HG03432 (cell line): ENCODE measurements at regions not wholly inside any gene's neighbourhood (a gene's known extent, or its start where the extent isn't known, plus 50 kb on each side); places are given as distances from the start of the nearest gene placed in this dataset.
"Not testable (repeated sequence)": the region's sequence is repeated elsewhere in the genome, so short reads cannot be mapped to it uniquely, and the experiment has no call there.

Experiments used
- ATAC-seq: cut with Tn5 transposase; IDR thresholded peaks from one replicate; pipeline ENCODE4 v1.9.1; 2021; ENCODE audit warnings: mild to moderate bottlenecking, moderate library complexity; ENCODE audit not compliant: unreplicated experiment

DNA sequence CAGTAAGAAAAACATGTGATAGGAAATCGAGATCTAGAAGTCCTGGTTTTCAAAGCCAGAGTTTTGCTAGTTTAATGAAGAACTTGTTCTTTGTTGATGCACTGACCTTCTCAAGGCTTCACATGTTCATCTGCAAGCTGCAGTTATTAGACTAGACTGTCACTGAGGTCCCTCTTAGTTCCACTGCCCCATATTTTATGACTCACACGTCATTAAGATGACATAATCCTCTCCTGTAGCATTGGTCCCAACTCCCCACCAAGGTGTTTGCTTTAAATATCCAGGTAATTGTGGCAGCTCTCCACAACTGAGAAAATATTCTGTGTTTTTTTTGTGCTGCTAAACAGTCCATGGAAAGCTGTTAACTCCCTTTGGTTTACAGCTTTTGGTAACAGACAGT is 149.7 kb downstream of the MREG start:
- ATAC-seq: no peak

DNA sequence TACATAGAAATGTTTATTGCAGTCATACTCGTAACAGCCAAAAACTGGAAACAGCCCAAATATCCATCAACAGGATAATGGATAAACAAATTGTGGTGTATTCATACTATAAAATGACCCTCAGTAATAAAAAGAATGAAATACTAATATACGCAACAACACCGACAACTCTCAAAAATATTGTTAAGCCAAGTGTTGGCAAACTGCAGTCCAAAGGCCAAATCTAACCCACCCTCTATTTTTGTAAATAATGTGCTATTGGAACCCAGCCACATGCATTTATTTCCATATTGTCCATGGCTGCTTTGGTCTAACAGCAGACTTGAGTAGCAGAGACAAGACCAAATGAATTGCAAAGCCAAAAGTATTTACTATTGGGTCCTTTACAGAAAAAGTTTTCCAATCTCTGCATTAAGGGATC is 151.0 kb downstream of the MREG start:
- ATAC-seq: no peak

DNA sequence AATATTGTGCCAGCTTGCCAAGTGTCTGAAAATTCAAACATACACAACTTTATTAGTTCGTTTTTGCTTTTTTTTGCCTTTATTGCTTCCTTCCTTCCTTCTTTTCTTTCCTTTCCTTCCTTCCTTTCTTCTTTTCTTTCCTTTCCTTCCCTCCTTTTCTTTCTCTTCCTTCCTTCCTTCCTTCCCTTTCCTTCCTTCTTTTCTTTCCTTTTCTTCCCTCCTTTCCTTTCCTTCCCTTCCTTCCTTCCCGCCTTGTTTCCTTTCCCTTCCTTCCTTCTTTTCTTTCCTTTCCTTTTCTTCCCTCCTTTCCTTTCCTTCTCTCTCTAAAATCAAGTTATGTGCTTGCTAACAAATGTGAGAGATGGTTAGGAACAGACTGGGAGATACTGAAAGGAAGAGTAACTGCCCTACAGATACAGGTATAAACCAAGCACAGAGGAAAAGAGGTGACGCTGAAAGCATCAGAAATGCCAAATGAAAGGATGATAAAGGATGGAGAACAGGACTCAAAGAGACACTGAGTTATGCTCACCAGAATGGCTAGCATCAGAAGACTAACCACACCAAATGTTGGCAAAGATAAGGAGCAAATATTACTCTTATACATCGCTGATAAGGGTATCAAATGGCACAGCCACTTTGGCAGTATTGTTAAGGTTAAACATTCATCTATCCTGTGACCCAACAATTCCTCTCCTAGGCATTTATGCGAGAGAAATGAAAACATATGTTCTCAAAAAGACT is 151.6 kb downstream of the MREG start:
- ATAC-seq: no peak

DNA sequence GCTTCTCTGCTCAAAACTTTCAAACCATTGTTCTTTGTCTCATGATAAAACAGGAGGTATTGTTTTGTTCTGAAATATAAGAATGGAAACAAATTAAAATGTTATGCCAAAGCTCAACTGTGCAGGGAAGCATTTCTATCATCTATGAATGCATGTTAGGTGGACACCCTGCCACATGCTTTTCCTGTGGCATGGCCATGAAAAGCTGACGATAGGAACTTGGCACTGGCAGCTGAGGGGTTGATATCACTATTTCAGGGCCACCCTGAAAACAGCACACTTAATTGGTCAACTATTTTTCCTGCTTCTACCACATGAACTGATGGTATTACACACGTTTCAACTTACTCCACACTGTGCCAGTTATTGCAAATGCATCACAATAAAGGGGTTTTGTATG is 157.3 kb downstream of the MREG start:
- no peak for ATAC-seq

DNA sequence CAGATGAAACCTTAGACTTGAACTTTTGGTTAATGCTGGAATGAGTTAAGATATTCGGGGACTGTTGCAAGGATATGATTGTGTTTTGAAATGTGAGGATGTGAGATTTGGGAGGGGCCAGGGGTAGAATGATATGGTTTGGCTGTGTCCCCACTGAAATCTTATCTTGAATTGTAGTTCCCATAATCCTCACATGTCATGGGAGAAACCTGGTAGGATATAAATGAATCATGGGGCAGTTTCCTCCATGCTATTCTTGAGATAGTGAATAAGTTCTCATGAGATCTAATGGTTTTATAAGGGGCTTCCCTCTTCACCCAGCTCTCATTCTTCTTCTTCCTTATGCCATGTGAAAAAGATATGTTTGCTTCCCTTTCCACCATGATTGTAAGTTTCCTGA is 158.0 kb downstream of the MREG start:
- not testable (repeated sequence) for ATAC-seq

DNA sequence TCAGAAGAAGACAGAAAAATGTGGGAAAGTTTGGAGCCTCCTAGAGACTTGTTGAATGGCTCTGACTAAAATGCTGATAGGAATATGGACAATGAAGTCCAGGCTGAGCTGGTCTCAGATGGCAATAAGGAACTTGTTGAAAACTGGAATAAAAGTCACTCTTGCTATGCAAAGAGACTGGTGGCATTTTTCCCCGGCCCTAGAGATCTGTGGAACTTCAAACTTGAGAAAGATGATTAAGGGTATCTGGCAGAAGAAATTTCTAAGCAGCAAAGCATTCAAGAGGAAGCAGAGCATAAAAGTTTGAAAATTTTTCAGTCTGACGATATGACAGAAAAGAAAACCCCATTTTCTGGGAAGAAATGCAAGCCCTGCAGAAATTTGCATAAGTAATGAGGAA is 159.3 kb downstream of the MREG start:
- ATAC-seq: no peak

DNA sequence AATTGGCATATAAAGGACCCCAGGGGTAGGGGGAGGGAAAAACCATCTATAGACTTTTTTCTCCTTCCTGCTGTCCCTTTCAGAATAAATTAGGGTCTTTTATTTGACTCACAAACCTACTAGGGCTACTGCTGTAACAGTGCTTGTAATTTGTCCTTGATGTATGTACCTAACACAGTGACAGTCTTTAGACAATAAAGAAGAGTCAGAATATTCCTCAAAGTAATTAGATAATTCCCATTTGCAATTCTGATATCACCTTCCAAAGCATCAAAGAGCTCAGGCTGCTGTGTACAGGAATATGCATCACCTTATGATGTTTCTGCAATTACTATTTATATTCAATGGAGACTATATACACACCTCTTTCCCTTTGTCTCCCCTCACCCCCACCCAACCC is 161.7 kb downstream of the MREG start:
- ATAC-seq: no peak

DNA sequence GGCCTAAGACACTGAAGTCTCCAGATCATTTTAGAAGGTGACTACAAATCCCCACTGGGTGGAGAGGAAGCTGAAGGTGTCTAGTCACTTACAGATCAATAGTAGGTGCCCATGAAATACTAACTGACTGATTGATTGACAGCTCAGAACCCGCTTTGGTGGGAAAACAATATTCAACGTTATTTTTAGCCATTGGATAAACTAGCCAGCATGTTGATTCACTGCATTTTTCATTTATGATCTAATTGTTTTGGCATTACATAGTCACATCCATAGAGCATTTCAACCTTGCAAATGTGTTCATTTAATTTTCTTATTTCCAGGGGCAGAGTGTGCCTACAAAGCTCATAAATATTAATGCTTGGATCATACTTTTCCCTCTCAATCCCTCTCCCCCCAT is 162.3 kb downstream of the MREG start:
- ATAC-seq: no peak

DNA sequence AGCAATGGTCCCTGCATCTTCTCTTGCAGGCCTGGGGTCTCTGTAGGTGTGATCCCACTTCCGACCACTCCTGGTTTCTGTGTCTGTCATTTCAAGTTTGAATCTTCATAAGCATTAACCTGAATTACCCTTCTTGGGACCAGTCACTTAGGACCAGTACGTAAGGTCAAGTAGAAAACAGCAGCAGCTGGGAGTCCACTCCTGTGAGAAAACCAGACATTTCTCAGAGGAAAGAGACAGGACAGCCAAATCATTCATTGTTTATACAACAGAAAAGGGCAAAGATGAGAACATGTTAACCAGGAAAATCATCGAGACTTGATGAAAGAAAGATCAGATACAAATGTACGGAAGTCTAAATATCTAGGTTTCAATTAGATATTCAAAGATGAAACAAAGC is 163.0 kb downstream of the MREG start:
- no peak for ATAC-seq

DNA sequence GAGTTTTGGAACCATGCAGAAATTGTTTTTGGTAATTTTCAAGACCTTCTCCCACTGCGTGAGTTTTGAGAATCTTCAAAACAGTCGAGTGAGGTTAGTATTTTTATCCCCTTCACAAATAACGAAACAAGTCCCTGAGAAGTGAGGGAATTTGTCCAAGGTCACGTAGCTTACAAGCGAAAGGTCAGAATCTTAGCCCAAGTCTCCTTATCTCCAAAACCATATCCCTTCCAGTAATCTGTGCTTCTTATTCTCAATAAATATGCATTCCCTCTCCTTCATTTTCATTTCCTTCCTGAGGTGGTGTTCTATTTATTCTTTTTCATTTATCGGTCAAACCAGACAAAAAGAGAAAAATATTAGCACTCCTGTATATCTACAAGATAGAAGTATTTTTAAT is 163.6 kb downstream of the MREG start:
- no peak for ATAC-seq

DNA sequence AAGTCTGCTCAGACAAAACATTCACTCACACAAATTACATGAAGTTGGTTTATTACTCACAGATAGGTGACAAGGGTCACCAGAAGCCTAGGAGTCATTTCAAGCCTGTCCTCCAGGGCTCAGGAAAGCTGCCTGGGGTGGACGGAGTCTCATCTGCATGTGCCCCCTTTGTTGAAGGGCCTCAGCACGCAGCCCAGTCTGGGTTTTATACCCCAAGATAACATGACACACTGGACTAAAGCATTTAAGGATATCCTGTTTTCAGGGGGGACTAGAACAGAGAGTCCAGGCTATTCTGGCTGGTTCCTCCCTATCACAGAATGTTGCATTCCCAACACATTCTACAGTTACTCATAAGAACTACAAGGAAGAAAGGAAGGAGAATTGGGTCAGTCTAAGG is 164.7 kb downstream of the MREG start:
- no peak for ATAC-seq

DNA sequence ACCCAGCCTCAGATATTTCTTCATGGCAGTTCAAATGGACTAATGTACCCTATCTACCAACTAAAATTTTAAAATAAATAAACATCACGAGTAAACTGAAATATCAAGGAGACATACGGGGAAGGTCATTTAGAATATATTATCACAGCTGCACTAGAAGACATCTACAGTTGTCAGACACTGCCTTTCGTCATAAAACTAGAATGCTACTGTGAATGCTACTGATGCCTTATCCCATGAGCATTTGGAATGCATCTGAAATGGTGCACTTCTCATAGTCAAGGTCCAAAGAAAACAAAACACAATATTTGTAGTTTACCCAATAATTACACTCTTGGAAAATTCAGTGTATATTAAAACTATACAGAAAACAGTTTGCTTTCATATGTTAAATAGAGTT is 165.2 kb downstream of the MREG start:
- no peak for ATAC-seq

DNA sequence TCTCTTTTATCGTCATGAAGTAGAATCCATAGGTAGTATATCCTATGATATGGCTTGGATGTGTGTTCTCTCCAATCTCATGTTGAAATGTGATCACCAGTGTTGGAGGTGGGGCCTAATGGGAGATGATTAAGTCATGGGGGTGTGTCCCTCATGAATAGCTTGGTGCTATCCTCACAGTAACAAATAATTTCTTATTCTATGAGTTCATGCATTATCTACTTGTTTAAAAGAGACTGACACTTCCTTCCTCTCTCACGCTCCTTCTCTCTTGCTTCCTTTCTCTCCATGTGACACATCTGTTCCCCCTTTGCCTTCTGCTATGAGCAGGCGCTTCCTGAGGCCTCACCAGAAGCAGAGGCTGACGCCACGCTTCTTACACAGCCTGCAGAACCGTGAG is 165.6 kb downstream of the MREG start:
- ATAC-seq: no peak

DNA sequence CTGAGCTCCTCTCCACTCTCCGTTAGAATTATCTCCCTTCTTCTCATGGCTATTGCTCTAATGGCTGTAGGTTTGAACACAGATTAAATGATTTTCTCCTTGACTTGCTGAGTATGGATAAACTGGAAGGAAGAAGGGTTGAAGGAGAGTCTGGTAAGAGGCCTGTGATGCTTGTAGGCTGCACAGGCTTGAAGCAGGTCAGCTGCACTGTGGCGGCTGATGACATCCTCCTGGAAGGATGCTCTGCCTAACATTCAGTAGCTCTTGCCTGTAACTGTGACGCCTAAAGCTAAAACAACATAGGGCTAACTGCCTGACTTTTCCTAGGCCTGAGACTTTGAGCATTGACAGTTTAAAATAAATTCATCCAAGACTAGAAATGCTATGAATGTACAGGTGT is 166.3 kb downstream of the MREG start:
- no peak for ATAC-seq

DNA sequence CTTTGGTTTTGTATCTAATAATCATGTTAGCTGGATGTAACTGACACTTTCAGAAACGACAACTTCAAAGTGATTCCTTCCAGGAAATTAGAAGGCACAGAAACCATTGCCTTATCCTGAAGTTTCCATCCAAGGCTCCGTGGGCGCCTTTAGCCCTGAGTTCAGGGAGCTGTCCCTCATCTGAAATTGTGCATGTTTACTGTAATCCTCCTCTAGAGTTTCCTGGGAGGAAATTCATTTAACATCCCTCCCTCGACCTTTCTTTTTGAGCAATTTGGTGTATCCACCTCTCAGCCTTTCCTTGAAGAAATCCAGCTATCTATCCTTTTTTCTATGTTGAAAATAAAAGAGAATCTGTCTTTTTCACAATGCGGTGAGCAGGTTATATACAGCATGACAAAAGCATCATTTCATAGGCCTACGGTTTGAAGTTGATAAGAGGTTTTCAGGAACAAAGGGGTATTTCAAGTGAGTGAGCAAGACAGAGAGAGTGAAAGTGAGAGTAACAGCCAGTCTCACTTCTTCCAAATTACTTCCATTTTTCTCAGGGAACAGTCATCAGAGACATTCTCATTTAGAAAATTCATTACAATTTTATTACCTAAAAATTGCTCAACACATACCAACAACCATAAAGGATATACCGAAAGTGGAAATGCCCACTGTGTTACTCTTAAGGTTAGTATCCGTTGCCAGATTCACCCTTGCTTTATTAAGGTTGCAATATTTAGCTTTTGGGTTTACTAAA is 167.3 kb downstream of the MREG start:
- peak; percentile 86 for ATAC-seq

DNA sequence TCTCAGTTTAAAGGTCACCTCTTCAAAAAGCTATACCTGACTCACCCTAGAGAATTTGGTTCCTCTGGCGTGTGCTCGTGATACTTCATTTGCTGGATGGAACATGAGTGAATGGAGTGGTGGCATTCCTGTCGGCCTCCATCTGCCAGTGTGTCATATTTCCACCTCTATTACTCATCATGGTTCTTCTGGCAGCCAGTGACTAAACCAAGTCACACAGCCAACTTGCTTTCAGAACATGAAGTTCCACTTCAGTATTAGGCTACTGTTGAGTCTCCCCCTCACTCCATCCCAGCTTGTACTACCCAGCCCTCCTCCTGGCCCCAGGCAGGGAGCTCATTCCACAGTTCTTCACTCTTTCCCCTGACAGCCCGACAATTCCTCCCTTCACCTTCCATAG is 169.8 kb downstream of the MREG start:
- ATAC-seq: no peak

DNA sequence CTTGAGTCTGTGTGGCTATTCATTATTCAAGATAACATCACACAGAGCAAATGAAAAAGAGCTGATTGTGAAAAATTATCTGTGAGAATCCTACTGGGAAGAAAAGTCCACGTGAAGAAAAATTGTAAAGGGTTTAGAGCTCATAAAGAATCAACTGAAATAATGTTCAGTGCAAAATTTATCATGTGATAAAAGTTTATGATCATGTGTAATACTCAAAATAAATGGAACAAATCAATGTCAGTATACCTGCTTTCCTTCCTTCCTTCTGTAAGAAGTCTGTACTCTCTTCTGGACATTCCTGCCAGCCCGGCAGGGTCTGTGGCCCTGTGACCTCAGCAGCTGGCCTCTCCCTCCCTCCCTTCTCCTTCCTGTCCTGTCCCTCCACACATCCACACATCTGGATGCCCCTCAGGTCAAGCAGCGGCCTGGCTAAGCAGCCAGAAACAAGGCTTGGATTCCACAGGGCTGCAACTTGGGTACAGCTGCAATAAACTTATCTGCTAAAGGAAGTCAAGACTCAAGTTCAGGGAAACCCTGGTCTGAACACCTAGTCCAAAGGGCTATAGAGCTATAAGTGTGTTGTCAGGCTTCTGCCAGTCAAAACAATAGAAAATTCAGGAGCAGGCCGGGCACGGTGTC is 172.1 kb downstream of the MREG start:
- no peak for ATAC-seq

DNA sequence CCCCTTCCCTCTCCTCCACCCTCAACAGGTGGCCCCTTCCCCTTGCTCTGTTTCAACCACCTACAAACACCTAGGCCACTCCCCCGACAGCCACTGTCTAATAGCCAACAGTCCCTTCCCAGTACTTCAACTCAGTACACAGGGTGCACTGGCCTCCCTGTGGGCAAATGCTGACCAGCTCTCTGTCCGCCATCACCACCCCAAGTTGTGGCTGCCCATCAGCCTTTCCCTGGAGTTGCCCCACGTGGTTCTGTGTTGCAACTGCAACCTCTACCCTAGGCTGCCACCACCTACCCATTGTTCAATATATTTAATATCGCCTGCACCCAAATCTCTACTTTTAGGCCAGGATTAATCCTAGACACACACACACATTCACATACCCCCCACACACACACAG is 173.5 kb downstream of the MREG start:
- ATAC-seq: no peak

DNA sequence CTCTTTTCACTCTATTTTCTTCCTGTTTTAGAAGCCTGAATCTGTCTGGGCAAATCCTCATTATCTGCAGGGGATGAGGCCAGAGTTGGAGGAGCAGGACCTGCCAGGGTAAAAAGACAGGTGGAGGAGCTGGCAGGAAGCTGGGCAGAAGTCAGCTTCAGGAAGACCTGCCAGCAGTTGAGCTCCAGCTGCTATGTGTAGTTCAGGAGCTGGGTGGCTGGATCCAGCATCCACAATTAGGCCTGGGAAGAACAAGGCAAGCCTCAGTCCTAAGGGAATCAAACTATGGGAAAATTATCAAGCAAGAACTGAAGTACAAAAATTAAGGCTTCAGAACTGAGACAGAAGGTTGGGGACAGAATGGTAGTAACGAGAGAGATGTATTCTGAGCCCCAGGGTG is 174.0 kb downstream of the MREG start:
- no peak for ATAC-seq

DNA sequence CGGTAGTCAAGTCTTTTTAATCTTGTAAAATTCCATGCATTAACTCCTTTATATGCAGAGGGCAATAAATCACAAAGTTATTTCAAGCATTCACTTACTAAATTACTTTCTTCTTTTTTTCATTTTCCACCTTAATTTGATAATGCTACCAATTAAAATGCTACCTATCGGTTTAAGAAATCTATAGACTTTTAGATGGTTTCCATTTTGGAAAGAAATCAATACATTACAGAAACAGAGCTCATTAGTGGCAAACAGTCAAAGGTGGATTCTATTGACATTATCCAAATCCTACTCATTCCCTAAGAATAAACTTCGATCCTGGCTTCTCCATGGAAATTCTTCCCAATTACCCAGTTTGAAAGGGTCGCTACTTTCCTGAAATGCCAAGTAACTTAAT is 176.5 kb downstream of the MREG start:
- no peak for ATAC-seq

DNA sequence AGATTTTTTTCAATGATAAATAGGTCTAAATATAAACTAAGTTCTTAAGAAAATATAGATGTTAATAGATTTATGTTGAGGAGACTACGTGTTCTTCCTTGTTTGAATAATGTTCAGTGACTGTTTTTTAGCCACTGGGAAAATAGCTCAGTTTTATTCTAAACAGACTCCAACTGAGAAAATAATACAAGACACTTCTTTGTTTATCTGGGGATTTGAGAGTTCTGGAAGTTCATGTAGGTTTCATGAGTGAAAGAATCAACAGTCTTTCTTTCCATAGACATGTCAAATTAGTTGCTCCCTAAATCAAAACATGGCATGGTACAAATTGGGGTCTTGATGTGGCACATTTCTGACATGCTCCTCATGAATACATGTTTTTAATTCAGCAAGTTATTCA is 177.7 kb downstream of the MREG start:
- ATAC-seq: no peak

DNA sequence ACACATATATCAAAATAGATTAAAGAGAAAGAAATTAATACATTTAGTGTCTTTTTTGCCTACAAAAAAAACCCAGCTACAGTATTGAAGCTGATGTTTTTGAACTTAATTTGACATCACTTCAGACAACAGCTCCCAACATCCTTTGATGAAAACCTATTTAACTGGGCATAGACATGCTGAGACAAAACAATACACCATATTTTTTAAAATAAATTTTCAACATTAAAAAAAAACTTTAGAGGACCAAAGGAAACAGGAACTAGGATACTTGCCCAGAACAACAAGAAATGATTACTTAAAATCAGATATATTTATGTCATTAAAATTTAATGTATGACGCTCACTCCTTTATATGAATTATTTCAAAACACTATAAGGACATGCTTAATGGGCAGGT is 178.1 kb downstream of the MREG start:
- ATAC-seq: no peak
